DOHH2 (cell line): ENCODE measurements at regions not wholly inside any gene's neighbourhood (a gene's known extent, or its start where the extent isn't known, plus 50 kb on each side); places are given as distances from the start of the nearest gene placed in this dataset.

Source experiments
- CTCF ChIP-seq: fragments of 200-600 bp; sonication (generic); IDR thresholded peaks from one replicate; pipeline ENCODE4 v1.5.1; 2014; ENCODE audit warnings: antibody characterized with exemption, mild to moderate bottlenecking, low read depth, low read length; ENCODE audit not compliant: poor library complexity, severe bottlenecking
- EZH2phosphoT487 ChIP-seq: fragments of 200-600 bp; sonication (generic); IDR thresholded peaks from 2 replicates; pipeline ENCODE4 v1.6.1; 2017; ENCODE audit warnings: borderline replicate concordance, mild to moderate bottlenecking, antibody characterized with exemption, low read length, moderate library complexity, mixed read lengths

- TF ChIP-seq CTCF (no peak), EZH2phosphoT487 (no peak)
These were observed 542.8 kb downstream of the CDH26 start for GRCh38 chr20:60501048-60501447.
